GM10248 (cell line): ENCODE measurements at regions not wholly inside any gene's neighbourhood (a gene's known extent, or its start where the extent isn't known, plus 50 kb on each side); places are given as distances from the start of the nearest gene placed in this dataset.
"Not testable (repeated sequence)": the region's sequence is repeated elsewhere in the genome, so short reads cannot be mapped to it uniquely, and the experiment has no call there.

Experiments used
- CTCF ChIA-PET: fragments of 300-600 bp; sonication (Branson Sonifier 250); formaldehyde crosslinking; extraction: SDS; loops from one replicate; lab custom pipeline; 2021; ENCODE audit warnings: antibody characterized with exemption; lab: Yijun Ruan, JAX
- POLR2A ChIA-PET: fragments of 350-650 bp; sonication (Branson Sonifier 250); formaldehyde crosslinking; extraction: SDS; loops from one replicate; lab custom pipeline; 2020; ENCODE audit warnings: antibody characterized with exemption; lab: Yijun Ruan, JAX
- DNase-seq: peaks from one replicate; pipeline ENCODE4 v3.0.0; 2012; ENCODE audit errors: extremely low spot score
- TF ChIP-seq, protein P1 (sequence below): IDR thresholded peaks from 2 replicates; pipeline ENCODE4 v1.5.1; 2012; ENCODE audit warnings: mild to moderate bottlenecking, low read depth; ENCODE audit errors: extremely low read depth, missing control alignments, control extremely low read depth

- DNase-seq, result no peak
- TF ChIP-seq, protein P1, sequence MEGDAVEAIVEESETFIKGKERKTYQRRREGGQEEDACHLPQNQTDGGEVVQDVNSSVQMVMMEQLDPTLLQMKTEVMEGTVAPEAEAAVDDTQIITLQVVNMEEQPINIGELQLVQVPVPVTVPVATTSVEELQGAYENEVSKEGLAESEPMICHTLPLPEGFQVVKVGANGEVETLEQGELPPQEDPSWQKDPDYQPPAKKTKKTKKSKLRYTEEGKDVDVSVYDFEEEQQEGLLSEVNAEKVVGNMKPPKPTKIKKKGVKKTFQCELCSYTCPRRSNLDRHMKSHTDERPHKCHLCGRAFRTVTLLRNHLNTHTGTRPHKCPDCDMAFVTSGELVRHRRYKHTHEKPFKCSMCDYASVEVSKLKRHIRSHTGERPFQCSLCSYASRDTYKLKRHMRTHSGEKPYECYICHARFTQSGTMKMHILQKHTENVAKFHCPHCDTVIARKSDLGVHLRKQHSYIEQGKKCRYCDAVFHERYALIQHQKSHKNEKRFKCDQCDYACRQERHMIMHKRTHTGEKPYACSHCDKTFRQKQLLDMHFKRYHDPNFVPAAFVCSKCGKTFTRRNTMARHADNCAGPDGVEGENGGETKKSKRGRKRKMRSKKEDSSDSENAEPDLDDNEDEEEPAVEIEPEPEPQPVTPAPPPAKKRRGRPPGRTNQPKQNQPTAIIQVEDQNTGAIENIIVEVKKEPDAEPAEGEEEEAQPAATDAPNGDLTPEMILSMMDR, result no peak
- CTCF ChIA-PET, result no interaction called here
- POLR2A ChIA-PET, result no interaction called here
Measured at GRCh38 chr2:194301946-194302345, 1355.1 kb upstream of the SLC39A10 start.

- CTCF ChIA-PET, result no interaction called here
- POLR2A ChIA-PET, result no interaction called here
Measured at GRCh38 chr2:194294156-194294555, 1362.9 kb upstream of the SLC39A10 start.

GRCh38 chr2:194291104-194291503 lies 1365.9 kb upstream of the SLC39A10 start:
- CTCF ChIA-PET, result no interaction called here
- no peak for DNase-seq
- POLR2A ChIA-PET, result no interaction called here
- TF ChIP-seq, protein P1, result no peak

More at GRCh38 chr2:194294156-194294555, 1362.9 kb upstream of the SLC39A10 start:
- no peak for DNase-seq
- TF ChIP-seq, protein P1, result no peak

DNA sequence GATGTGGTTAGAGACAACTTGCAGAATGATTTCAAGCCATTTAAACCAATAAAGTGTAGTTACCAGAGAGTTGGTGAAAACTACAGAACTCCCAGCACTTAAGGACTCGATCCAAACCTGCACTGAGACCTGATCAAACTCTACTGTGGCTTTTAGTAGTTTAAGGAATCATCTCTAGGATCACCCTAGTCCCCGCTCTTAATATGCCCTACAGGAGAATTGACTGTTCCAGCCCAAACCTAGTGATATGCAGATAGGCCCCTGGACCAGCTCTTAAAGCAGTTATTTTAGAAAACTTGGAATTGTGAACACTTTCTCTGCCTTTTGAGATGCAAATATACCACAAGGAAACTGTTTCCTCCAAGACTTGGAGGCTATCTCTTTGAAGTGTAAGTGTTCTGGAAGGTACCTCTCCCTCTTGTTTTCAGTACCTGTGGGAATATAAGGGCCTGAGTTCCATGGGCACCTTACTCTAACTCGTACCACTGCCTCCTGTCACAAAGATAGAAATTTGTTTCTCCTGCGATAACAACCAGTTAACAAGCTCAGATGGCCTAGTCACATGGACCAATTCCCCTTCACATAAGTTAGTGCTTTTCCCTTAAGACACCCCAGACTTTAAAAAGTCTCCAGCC lies 1367.2 kb upstream of the SLC39A10 start:
- TF ChIP-seq, protein P1, result no peak
- CTCF ChIA-PET, result interaction anchor here (1.6 kb wide), 1 partner anchor 18 kb away, joined by 4 read pairs; no protein-coding TSS in a partner anchor
- POLR2A ChIA-PET, result no interaction called here
- DNase-seq, result no peak

- CTCF ChIA-PET, POLR2A ChIA-PET: not testable (repeated sequence)
Measured at GRCh38 chr2:194276667-194277066, 1380.4 kb upstream of the SLC39A10 start.

DNA sequence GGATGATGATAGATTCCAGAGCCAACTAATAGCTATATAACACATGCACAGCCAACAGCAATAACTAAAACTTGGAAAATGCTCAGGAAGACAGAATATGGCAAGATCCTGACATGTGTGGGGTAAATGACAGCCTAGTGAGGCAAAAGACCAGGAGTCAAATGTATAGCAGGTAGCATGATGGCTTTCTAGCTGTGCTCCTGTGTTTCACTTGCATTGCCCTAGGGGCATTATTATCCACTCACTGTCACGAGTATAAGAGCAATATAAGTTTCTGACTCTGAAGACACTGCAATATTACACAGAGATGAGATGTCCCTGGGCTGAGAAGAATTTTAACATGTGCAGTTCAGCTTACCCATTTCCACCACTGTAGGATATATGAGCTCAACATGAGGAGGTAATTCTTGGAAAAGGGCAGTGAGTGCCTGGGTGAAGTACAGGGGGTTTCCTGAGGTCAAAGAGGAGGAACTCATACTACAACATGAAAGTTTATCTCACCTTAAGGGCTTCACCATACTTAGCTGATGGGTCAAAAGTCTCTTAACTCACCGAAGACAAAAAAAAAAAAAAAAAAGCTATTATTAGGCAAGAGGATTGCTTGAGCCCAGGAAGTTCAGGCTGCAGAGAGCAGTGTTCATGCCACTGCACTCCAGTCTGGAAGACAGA lies 1385.6 kb upstream of the SLC39A10 start:
- TF ChIP-seq, protein P1, result no peak
- DNase-seq, result no peak
- ChIA-PET POLR2A (no interaction called here), CTCF (interaction anchor here (1.1 to 2.1 kb wide), 6 partner anchors 9 to 19 kb away, joined by 3 to 7 read pairs (median 4); no protein-coding TSS in a partner anchor)

More at GRCh38 chr2:194276667-194277066, 1380.4 kb upstream of the SLC39A10 start:
- not testable (repeated sequence) for DNase-seq

GRCh38 chr2:194270648-194271047 lies 1386.4 kb upstream of the SLC39A10 start:
- ChIA-PET POLR2A (no interaction called here), CTCF (interaction anchor here (1.5 to 2.0 kb wide), 2 partner anchors 9 to 19 kb away, joined by 3 to 4 read pairs; no protein-coding TSS in a partner anchor)
- TF ChIP-seq, protein P1, result no peak
- no peak for DNase-seq
